IPS DF 6.9 (cell line): ENCODE measurements at regions not wholly inside any gene's neighbourhood (a gene's known extent, or its start where the extent isn't known, plus 50 kb on each side); places are given as distances from the start of the nearest gene placed in this dataset.

Experiments
- DNase-seq: peaks from one replicate; pipeline ENCODE4 v3.0.0-alpha.2; 2013; ENCODE audit warnings: low read depth, low spot score
- H3K27ac ChIP-seq: one replicate; pipeline ENCODE4 v1.5.1; 2013; ENCODE audit warnings: low read length, control low read depth
- H3K27me3 ChIP-seq: 2 replicates; pipeline ENCODE4 v1.6.1; 2013; ENCODE audit warnings: mild to moderate bottlenecking, low read length; ENCODE audit not compliant: control insufficient read depth, insufficient read depth
- H3K36me3 ChIP-seq: 2 replicates; pipeline ENCODE4 v1.6.1; 2013; ENCODE audit warnings: low read length; ENCODE audit not compliant: control insufficient read depth, insufficient read depth
- H3K4me1 ChIP-seq: 2 replicates; pipeline ENCODE4 v1.6.1; 2013; ENCODE audit warnings: low read length; ENCODE audit not compliant: control insufficient read depth, insufficient read depth
- H3K4me3 ChIP-seq: 2 replicates; pipeline ENCODE4 v1.5.1; 2013; ENCODE audit warnings: mild to moderate bottlenecking, low read length
- H3K9me3 ChIP-seq: 2 replicates; pipeline ENCODE4 v1.6.1; 2013; ENCODE audit warnings: low read length, inconsistent platforms; ENCODE audit not compliant: control insufficient read depth, insufficient read depth
- WGBS: extraction: QIAGEN DNeasy Blood & Tissue Kit; methylation state at CpG from one replicate; pipeline ENCODE4 v1.1.7; 2013; ENCODE audit warnings: mixed read lengths, missing lambda C conversion rate; ENCODE audit not compliant: insufficient read length, insufficient coverage; 5-methylcytosine and 5-hydroxymethylcytosine counted together

DNA sequence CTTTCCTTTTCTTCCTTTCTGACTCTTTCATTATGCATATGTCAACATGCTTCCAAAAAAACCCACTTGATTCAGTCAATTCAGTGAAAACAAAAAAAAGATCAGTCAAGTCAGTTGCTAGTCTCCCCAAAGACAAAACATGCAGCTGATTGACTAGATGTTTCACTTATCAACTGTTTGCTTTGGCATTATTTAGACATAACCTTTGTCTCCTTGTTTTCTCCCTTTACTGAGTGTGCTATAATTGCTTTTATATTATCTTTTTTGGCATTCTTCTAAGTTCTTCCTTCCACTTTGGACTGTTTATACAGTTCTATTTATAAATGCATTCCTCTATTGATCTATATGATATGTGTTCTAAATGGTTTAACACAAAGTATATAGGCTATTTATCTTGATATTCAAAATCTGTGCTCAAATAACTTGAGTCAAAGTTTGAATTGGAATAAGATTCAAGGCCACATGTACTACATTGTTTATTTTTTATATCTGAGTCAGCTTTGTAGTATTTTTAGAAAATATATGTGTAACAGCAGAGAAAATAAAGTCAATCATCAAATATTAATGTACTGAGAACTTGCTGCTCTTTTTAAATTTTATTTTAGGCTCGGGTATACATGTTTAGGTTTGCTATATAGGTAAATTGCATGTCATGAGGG lies 260.5 kb downstream of the CENPW start:
- no peak for DNase-seq
- Histone ChIP-seq H3K27ac (no peak overlapping the region), H3K4me1 (no peaks in the 10 kb centered on the region), H3K4me3 (no peak overlapping the region), H3K27me3 (no peaks in the 10 kb centered on the region), H3K36me3 (no peaks in the 10 kb centered on the region), H3K9me3 (no peaks in the 10 kb centered on the region)
- WGBS, result no CpG with 5 or more reads among the region's 1 CpG

DNA sequence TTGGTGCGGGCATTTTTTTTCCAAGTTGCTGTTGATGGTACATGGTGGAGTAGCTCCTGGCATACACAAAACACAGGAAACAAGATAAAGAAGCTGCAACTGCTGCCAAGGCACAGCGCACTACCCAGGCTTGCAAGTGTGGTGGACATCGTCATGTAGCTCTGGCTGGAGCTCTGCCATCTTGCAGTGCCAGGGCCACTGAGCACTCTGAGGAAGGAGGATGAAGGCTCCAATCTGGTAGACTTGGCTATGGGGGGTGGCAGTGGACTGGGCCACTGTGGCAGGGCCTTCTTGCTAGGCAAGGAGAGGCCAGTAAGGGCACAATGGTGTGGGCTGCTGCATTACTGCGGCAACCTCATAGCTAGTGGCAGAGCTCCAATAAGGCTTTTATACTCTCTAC lies 263.5 kb downstream of the CENPW start:
- Histone ChIP-seq H3K9me3 (no peaks in the 10 kb centered on the region), H3K36me3 (no peaks in the 10 kb centered on the region), H3K4me3 (no peak overlapping the region), H3K27me3 (no peaks in the 10 kb centered on the region), H3K27ac (no peak overlapping the region), H3K4me1 (no peaks in the 10 kb centered on the region)
- no peak for DNase-seq
- whole genome bisulfite sequencing, result no CpG with 5 or more reads among the region's 4 CpGs

DNA sequence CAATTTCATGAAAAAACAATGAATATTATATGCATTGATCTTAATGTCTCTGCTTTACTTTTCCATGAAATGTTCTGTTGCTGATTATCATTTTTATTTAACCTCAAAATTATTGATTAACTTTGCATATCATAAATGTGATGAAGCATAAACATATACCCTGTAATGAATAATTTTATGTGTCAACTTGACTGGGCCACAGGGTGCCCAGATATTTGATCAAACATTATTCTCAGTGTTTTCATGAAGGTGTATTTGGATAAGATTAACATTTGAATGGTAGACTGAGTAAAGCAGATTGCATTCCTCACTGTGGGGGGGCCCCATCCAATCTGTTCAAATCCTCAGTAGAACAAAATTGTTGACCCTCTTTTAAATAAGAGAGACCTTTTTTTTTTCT lies 265.2 kb downstream of the CENPW start:
- H3K9me3 ChIP-seq, result no peaks in the 10 kb centered on the region
- H3K27ac ChIP-seq, result no peak overlapping the region
- H3K36me3 ChIP-seq, result no peaks in the 10 kb centered on the region
- no peaks in the 10 kb centered on the region for H3K27me3 ChIP-seq
- no peak overlapping the region for H3K4me3 ChIP-seq
- no peak for DNase-seq
- H3K4me1 ChIP-seq, result no peaks in the 10 kb centered on the region

DNA sequence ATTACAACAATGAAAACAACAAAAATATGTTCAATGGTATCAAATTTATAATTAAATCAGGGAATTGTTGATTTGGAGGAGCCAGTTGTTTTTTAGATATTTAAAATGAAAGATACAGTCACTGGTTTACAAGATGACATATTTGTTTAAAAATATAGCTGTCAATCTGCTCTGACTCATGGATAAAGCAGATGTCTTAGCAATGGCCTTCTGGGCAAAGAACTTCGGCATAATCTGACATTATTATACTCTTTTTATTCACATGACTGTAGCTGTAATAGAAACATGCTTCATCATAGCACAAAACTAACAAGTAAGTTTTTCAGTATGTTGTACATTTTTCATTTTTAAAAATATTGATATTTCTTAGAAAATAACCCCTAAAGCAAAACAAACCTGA lies 267.4 kb downstream of the CENPW start:
- no peak for DNase-seq
- Histone ChIP-seq H3K27ac (no peak overlapping the region), H3K9me3 (no peaks in the 10 kb centered on the region), H3K27me3 (no peaks in the 10 kb centered on the region), H3K4me3 (no peak overlapping the region), H3K4me1 (no peaks in the 10 kb centered on the region), H3K36me3 (no peaks in the 10 kb centered on the region)
- no CpG with 5 or more reads among the region's 1 CpG for WGBS

- Histone ChIP-seq H3K36me3 (no peaks in the 10 kb centered on the region), H3K4me1 (no peaks in the 10 kb centered on the region), H3K9me3 (no peaks in the 10 kb centered on the region), H3K27me3 (no peaks in the 10 kb centered on the region), H3K27ac (no peak overlapping the region), H3K4me3 (no peak overlapping the region)
- no peak for DNase-seq
- no CpG with 5 or more reads among the region's 4 CpGs for WGBS
Observed at GRCh38 chr6:126608681-126609080, 268.8 kb downstream of the CENPW start.

GRCh38 chr6:126614642-126615504 lies 275.0 kb downstream of the CENPW start:
- Histone ChIP-seq H3K36me3 (no peaks in the 10 kb centered on the region), H3K4me1 (no peaks in the 10 kb centered on the region), H3K27me3 (no peaks in the 10 kb centered on the region), H3K9me3 (no peaks in the 10 kb centered on the region), H3K27ac (no peak overlapping the region), H3K4me3 (no peak overlapping the region)
- peak; percentile 2 for DNase-seq
- WGBS, result no CpG with 5 or more reads among the region's 6 CpGs

DNA sequence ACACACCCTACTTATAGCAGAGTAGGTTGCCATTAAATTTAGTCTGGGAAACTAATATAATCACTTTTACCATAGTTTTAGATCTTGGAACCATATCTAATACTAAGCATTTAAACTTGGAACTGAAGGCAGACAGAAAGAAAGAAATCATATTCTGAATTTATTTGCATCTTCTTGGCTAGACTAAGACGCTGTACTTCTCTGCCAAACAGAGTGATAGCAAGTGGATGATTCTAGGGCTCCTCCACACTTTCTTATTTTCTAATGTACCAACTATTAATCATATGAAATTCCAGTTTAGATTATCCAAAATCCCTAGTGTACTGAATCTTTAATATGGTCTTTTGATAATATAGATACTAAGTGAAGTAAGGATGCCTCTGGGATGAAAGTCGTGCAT lies 277.0 kb downstream of the CENPW start:
- Histone ChIP-seq H3K36me3 (no peaks in the 10 kb centered on the region), H3K27ac (no peak overlapping the region)
- no CpG with 5 or more reads among the region's 2 CpGs for WGBS

GRCh38 chr6:126618639-126619343 lies 278.9 kb downstream of the CENPW start:
- H3K27me3 ChIP-seq, result no peaks in the 10 kb centered on the region
- no CpG with 5 or more reads among the region's 1 CpG for WGBS

More for the DNA sequence above, 277.0 kb downstream of the CENPW start:
- no peak overlapping the region for H3K4me3 ChIP-seq
- H3K27me3 ChIP-seq, result no peaks in the 10 kb centered on the region
- no peak for DNase-seq
- no peaks in the 10 kb centered on the region for H3K4me1 ChIP-seq
- no peaks in the 10 kb centered on the region for H3K9me3 ChIP-seq

GRCh38 chr6:126620719-126621118 lies 280.8 kb downstream of the CENPW start:
- no peak for DNase-seq
- no peaks in the 10 kb centered on the region for H3K9me3 ChIP-seq
- no peak overlapping the region for H3K27ac ChIP-seq
- H3K27me3 ChIP-seq, result no peaks in the 10 kb centered on the region; the same call in 1 of the 2 replicates
- H3K36me3 ChIP-seq, result no peaks in the 10 kb centered on the region
- no peak overlapping the region for H3K4me3 ChIP-seq
- no CpG with 5 or more reads among the region's 1 CpG for WGBS
- no peaks in the 10 kb centered on the region for H3K4me1 ChIP-seq

More at GRCh38 chr6:126618639-126619343, 278.9 kb downstream of the CENPW start:
- Histone ChIP-seq H3K4me1 (no peaks in the 10 kb centered on the region), H3K4me3 (no peak overlapping the region), H3K36me3 (no peaks in the 10 kb centered on the region), H3K9me3 (no peaks in the 10 kb centered on the region), H3K27ac (no peak overlapping the region)
- DNase-seq, result no peak

- Histone ChIP-seq H3K9me3 (no peaks in the 10 kb centered on the region), H3K36me3 (no peaks in the 10 kb centered on the region), H3K4me1 (no peaks in the 10 kb centered on the region), H3K27me3 (no peaks in the 10 kb centered on the region; the same call in 1 of the 2 replicates), H3K4me3 (no peak overlapping the region), H3K27ac (no peak overlapping the region)
- DNase-seq, result peak; percentile 29
- 100% methylated on average over 1 of the region's 2 CpGs for WGBS
Observed at GRCh38 chr6:126625019-126625418, 285.1 kb downstream of the CENPW start.
